ENCODE measurements at regions not wholly inside any gene's neighbourhood (a gene's known extent, or its start where the extent isn't known, plus 50 kb on each side); places are given as distances from the start of the nearest gene placed in this dataset.
"Not testable (repeated sequence)": the region's sequence is repeated elsewhere in the genome, so short reads cannot be mapped to it uniquely, and the experiment has no call there.

DNA sequence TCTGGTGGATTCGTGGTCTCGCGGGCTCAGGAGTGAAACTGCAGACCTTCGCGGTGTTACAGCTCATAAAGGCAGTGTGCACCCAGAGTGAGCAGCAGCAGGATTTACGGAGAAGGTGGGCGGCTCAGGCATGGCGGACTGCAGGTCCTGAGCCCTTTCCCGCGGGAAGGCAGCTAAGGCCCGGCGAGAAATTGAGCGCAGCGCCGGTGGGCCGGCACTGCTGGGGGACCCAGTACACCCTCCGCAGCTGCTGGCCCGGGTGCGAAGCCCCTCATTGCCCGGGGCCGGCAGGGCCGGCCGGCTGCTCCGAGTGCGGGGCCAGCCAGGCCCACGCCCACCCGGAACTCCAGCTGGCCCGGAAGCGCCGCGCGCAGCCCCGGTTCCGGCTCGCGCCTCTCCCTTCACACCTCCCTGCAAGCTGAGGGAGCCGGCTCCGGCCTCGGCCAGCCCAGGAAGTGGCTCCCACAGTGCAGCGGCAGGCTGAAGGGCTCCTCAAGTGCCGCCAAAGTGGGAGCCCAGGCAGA is 1456.2 kb upstream of the GBE1 start:
- TF ChIP-seq, protein P1, sequence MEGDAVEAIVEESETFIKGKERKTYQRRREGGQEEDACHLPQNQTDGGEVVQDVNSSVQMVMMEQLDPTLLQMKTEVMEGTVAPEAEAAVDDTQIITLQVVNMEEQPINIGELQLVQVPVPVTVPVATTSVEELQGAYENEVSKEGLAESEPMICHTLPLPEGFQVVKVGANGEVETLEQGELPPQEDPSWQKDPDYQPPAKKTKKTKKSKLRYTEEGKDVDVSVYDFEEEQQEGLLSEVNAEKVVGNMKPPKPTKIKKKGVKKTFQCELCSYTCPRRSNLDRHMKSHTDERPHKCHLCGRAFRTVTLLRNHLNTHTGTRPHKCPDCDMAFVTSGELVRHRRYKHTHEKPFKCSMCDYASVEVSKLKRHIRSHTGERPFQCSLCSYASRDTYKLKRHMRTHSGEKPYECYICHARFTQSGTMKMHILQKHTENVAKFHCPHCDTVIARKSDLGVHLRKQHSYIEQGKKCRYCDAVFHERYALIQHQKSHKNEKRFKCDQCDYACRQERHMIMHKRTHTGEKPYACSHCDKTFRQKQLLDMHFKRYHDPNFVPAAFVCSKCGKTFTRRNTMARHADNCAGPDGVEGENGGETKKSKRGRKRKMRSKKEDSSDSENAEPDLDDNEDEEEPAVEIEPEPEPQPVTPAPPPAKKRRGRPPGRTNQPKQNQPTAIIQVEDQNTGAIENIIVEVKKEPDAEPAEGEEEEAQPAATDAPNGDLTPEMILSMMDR (IDR thresholded peaks at IDR 0.05; ENCODE audit: insufficient read depth, low read length, poor library complexity, severe bottlenecking), result not testable (repeated sequence)
- TF ChIP-seq EZH2phosphoT487 (conservative IDR thresholded peaks at IDR 0.05; ENCODE audit: low read length), result not testable (repeated sequence)

Measured in SU-DHL-6 (cell line).